ENCODE measurements at regions not wholly inside any gene's neighbourhood (a gene's known extent, or its start where the extent isn't known, plus 50 kb on each side); places are given as distances from the start of the nearest gene placed in this dataset.

GRCh38 chr15:38682363-38682762 is 117.7 kb upstream of the RASGRP1 start:
- H3K9ac ChIP-seq (ENCODE audit: low read length): no peak overlapping the region
- H3K4me2 ChIP-seq (ENCODE audit: low read length): no peak overlapping the region; the same call in 1 of the 2 replicates
- H2AFZ ChIP-seq (ENCODE audit: low read depth, low read length): no peak overlapping the region
- H3K36me3 ChIP-seq (replicated peaks; ENCODE audit: low read depth, low read length): no peaks in the 10 kb centered on the region
- H3K4me3 ChIP-seq (ENCODE audit: low read length): no peak overlapping the region
- TF ChIP-seq EZH2phosphoT487 (IDR thresholded peaks at IDR 0.05; ENCODE audit: low read depth) (no peak), CTCF (IDR thresholded peaks at IDR 0.05; ENCODE audit: low read depth, low read length) (no peak)
- H3K27me3 ChIP-seq (ENCODE audit: low read depth, low read length): no peaks in the 10 kb centered on the region
- H4K20me1 ChIP-seq (ENCODE audit: insufficient read depth, low read length): no peaks in the 10 kb centered on the region
- peaks cover 75% of the 10 kb centered on the region for H3K4me1 ChIP-seq (ENCODE audit: low read length)
- H3K27ac ChIP-seq (ENCODE audit: low read length): peak overlapping the region; percentile 53; the same call in 1 of the 2 replicates
- no peaks in the 10 kb centered on the region for H3K9me3 ChIP-seq (ENCODE audit: insufficient read depth, low read length)
- H3K79me2 ChIP-seq (ENCODE audit: low read length): no peaks in the 10 kb centered on the region

DNA sequence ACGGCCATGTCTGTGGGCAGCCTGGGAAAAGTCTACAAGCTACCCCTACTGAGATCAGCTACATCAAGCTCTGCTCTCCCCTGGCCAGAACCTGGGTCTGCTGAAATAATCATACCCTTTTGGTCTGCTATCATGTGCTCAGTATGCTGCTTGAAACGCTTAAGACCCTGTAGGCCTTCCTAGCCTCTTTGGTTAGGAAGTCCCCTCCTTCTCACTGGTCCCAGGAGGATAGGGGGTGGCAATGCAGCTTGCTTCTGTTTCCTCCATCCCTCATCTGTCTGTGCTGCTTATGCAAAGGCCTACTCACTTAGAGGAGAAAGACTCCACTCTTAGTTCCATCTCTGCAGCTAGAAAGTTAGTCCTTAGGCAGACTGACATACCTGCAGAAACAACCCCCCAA is 118.2 kb upstream of the RASGRP1 start:
- no peak overlapping the region for H3K4me3 ChIP-seq (ENCODE audit: low read length)
- H3K27ac ChIP-seq (ENCODE audit: low read length): peak overlapping the region; percentile 53
- no peaks in the 10 kb centered on the region for H3K79me2 ChIP-seq (ENCODE audit: low read length)
- no peaks in the 10 kb centered on the region for H3K27me3 ChIP-seq (ENCODE audit: low read depth, low read length)
- peak overlapping the region; percentile 16; the same call in 1 of the 2 replicates for H3K9ac ChIP-seq (ENCODE audit: low read length)
- peaks cover 80% of the 10 kb centered on the region for H3K4me1 ChIP-seq (ENCODE audit: low read length)
- no peaks in the 10 kb centered on the region for H4K20me1 ChIP-seq (ENCODE audit: insufficient read depth, low read length)
- TF ChIP-seq CTCF (IDR thresholded peaks at IDR 0.05; ENCODE audit: low read depth, low read length): no peak
- TF ChIP-seq EZH2phosphoT487 (IDR thresholded peaks at IDR 0.05; ENCODE audit: low read depth): no peak
- no peaks in the 10 kb centered on the region for H3K36me3 ChIP-seq (replicated peaks; ENCODE audit: low read depth, low read length)
- 0 out of 2 replicates have a peak overlapping the region, but pooled peaks have one; percentile 6 for H2AFZ ChIP-seq (ENCODE audit: low read depth, low read length)
- no peaks in the 10 kb centered on the region for H3K9me3 ChIP-seq (ENCODE audit: insufficient read depth, low read length)
- peak overlapping the region; percentile 16 for H3K4me2 ChIP-seq (ENCODE audit: low read length)

DNA sequence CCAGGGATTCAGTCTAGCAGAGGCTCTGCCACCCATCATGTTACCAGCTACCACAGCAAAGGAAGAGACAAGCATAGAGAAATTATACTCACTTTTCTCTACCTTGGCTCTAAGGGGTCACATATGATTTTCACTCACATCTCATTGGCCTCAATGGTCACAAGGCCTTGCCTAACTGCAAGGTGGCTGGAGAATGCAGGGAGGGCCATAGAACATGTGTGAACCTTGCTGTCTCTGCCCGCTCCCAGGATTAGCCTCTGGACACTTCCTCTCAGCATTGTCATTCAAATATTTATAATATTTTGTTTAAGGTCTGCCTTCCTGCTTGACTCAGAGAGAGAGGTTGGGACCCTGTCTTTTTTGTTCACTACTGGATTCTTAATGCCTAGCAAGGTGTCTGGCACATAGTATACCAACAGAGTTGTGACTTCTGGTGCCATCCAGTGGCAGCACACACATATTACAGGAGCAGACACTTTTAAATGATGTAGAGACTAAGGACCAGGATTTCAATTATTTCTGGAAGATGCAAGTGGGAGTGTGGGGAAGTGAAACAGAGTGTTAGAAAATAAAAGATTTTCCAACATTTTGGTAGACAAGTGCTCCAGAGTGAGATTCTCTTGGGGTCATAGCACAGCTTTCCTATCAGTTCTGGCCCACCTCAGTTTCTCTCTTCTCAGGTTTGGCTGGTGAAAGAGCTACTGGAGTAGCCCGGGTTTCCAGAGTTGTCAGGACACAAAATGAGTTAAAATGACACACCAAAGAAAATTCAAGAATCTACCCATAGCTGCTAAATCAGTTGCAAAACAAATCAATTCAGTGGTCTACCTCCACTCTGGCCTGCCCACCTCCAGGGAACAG is 119.0 kb upstream of the RASGRP1 start:
- no peak overlapping the region for H3K4me3 ChIP-seq (ENCODE audit: low read length)
- H3K36me3 ChIP-seq (replicated peaks; ENCODE audit: low read depth, low read length): no peaks in the 10 kb centered on the region
- peak overlapping the region; percentile 53 for H3K27ac ChIP-seq (ENCODE audit: low read length)
- H3K4me1 ChIP-seq (ENCODE audit: low read length): peaks cover 88% of the 10 kb centered on the region
- no peak overlapping the region for H2AFZ ChIP-seq (ENCODE audit: low read depth, low read length)
- no peaks in the 10 kb centered on the region for H4K20me1 ChIP-seq (ENCODE audit: insufficient read depth, low read length)
- no peaks in the 10 kb centered on the region for H3K9me3 ChIP-seq (ENCODE audit: insufficient read depth, low read length)
- no peaks in the 10 kb centered on the region for H3K27me3 ChIP-seq (ENCODE audit: low read depth, low read length)
- H3K4me2 ChIP-seq (ENCODE audit: low read length): peak overlapping the region; percentile 16
- no peaks in the 10 kb centered on the region for H3K79me2 ChIP-seq (ENCODE audit: low read length)
- TF ChIP-seq CTCF (IDR thresholded peaks at IDR 0.05; ENCODE audit: low read depth, low read length): peak; percentile 93
- TF ChIP-seq EZH2phosphoT487 (IDR thresholded peaks at IDR 0.05; ENCODE audit: low read depth): no peak
- no peak overlapping the region for H3K9ac ChIP-seq (ENCODE audit: low read length)

- Histone ChIP-seq H3K79me2 (ENCODE audit: low read length) (no peaks in the 10 kb centered on the region), H3K4me3 (ENCODE audit: low read length) (no peak overlapping the region), H3K36me3 (replicated peaks; ENCODE audit: low read depth, low read length) (no peaks in the 10 kb centered on the region), H3K4me2 (ENCODE audit: low read length) (no peak overlapping the region), H3K9me3 (ENCODE audit: insufficient read depth, low read length) (no peaks in the 10 kb centered on the region), H3K27ac (ENCODE audit: low read length) (no peak overlapping the region), H3K9ac (ENCODE audit: low read length) (no peak overlapping the region), H2AFZ (ENCODE audit: low read depth, low read length) (no peak overlapping the region), H4K20me1 (ENCODE audit: insufficient read depth, low read length) (no peaks in the 10 kb centered on the region), H3K4me1 (ENCODE audit: low read length) (peaks cover 97% of the 10 kb centered on the region), H3K27me3 (ENCODE audit: low read depth, low read length) (no peaks in the 10 kb centered on the region)
- no peak for TF ChIP-seq EZH2phosphoT487 (IDR thresholded peaks at IDR 0.05; ENCODE audit: low read depth)
- no peak for TF ChIP-seq CTCF (IDR thresholded peaks at IDR 0.05; ENCODE audit: low read depth, low read length)
Observed at GRCh38 chr15:38684440-38685010, 119.9 kb upstream of the RASGRP1 start.

Data from OCI-LY3 (cell line).